Left ventricle myocardium inferior (tissue), 1 donor: ENCODE measurements at regions not wholly inside any gene's neighbourhood (a gene's known extent, or its start where the extent isn't known, plus 50 kb on each side); places are given as distances from the start of the nearest gene placed in this dataset.

Source experiments
- DNase-seq: peaks from one replicate; pipeline ENCODE4 v3.0.0-alpha.2; 2020
- H3K27ac ChIP-seq: fragments of 200-600 bp; replicated peaks from 2 replicates; pipeline ENCODE4 v1.8.0; 2021
- H3K27me3 ChIP-seq: fragments of 200-600 bp; 2 replicates; pipeline ENCODE4 v1.8.0; 2021; ENCODE audit warnings: low read depth
- H3K36me3 ChIP-seq: fragments of 200-600 bp; 2 replicates; pipeline ENCODE4 v1.8.0; 2021
- H3K4me1 ChIP-seq: fragments of 200-600 bp; 2 replicates; pipeline ENCODE4 v1.8.0; 2021
- H3K4me3 ChIP-seq: fragments of 200-600 bp; 2 replicates; pipeline ENCODE4 v1.8.0; 2021; ENCODE audit warnings: mild to moderate bottlenecking, moderate library complexity
- H3K9me3 ChIP-seq: fragments of 200-600 bp; replicated peaks from 2 replicates; pipeline ENCODE4 v1.8.0; 2021
- intact Hi-C: fragments of 100-400 bp; cut with micrococcal nuclease; formaldehyde crosslinking; loops from one replicate; pipeline ENCODE4 v1.11.0; 2022
- TF ChIP-seq, protein P1 (sequence below): fragments of 200-600 bp; IDR thresholded peaks from 2 replicates; pipeline ENCODE4 v1.8.0; 2021; ENCODE audit warnings: antibody characterized with exemption, mild to moderate bottlenecking, borderline replicate concordance
- donor health status: DM: no; HTN: yes; CAD: no; lungs with severe emphysema.

DNA sequence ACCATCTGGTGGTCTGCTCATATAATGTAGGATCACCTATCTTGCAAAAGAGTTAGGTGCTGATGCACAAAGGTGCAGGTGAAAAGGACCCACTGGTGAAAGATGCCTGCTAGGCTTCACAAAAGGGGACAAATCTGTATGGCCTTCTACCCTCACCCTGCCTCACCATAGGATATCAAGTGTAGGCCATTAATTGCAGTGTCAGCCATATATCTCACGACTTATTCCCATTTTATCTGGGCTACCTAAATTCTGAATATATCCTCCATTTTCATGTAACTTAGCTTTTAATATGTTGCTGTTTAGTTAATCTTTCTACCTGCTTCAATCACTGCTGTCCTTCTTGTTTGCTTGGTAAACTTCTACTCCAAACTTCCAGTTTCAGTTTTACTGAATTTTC lies 84.2 kb upstream of the DPH5 start:
- H3K27ac ChIP-seq, result no peak overlapping the region
- no peaks in the 10 kb centered on the region for H3K27me3 ChIP-seq
- DNase-seq, result no peak
- H3K9me3 ChIP-seq, result no peaks in the 10 kb centered on the region
- intact Hi-C loops, result no loop called here
- no peak overlapping the region for H3K4me3 ChIP-seq
- H3K4me1 ChIP-seq, result peaks cover 61% of the 10 kb centered on the region
- TF ChIP-seq, protein P1, sequence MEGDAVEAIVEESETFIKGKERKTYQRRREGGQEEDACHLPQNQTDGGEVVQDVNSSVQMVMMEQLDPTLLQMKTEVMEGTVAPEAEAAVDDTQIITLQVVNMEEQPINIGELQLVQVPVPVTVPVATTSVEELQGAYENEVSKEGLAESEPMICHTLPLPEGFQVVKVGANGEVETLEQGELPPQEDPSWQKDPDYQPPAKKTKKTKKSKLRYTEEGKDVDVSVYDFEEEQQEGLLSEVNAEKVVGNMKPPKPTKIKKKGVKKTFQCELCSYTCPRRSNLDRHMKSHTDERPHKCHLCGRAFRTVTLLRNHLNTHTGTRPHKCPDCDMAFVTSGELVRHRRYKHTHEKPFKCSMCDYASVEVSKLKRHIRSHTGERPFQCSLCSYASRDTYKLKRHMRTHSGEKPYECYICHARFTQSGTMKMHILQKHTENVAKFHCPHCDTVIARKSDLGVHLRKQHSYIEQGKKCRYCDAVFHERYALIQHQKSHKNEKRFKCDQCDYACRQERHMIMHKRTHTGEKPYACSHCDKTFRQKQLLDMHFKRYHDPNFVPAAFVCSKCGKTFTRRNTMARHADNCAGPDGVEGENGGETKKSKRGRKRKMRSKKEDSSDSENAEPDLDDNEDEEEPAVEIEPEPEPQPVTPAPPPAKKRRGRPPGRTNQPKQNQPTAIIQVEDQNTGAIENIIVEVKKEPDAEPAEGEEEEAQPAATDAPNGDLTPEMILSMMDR, result no peak
- H3K36me3 ChIP-seq, result no peaks in the 10 kb centered on the region

DNA sequence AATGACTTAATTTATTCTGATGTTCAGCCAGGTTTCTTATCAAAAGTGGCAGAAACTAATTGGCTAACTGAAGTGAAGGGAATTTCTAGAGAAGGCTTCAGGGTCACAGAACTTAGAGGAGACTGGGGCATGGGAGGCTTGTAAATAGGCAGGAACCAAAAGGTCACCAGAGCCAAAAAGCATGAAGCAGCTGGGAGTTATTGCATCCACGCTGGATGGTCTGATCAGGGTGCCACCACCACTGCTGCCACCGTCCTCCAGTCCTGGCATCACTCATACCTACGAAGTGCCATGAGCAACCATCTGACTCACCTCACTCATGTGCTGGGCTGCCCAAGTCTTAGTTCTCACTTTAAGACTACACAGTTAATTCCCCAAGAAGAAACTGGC lies 82.5 kb upstream of the DPH5 start:
- Histone ChIP-seq H3K4me1 (peaks cover 61% of the 10 kb centered on the region), H3K9me3 (no peaks in the 10 kb centered on the region), H3K36me3 (no peaks in the 10 kb centered on the region), H3K27me3 (no peaks in the 10 kb centered on the region), H3K4me3 (no peak overlapping the region), H3K27ac (peak overlapping the region; percentile 51)
- no peak for DNase-seq
- intact Hi-C loops, result no loop called here
- TF ChIP-seq, protein P1, result no peak

DNA sequence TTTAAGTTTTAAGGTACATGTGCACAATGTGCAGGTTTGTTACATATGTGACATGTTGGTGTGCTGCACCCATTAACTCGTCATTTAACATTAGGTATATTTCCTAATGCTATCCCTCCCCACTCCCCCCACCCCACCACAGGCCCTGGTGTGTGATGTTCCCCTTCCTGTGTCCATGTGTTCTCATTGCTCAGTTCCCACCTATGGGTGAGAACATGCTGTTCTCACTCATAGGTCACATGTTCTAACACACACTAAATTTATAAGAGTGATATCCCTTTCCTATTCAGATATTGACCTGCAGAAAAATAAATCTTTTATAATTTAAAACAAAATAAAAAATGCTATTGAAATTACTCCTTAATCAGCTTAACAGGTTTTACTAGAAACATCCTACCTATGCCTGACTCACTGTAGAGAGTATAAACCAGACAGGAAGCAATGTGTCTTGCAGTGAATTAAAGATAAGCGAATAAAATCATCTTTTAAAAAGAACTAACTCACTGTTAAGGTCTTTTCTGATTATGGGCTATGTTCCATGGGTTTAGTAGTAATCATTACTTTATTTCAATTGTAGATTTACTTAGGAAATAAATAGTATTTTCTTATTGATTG lies 82.0 kb upstream of the DPH5 start:
- no peaks in the 10 kb centered on the region for H3K27me3 ChIP-seq
- H3K9me3 ChIP-seq, result no peaks in the 10 kb centered on the region
- TF ChIP-seq, protein P1, result no peak
- no peak overlapping the region for H3K4me3 ChIP-seq
- peak overlapping the region; percentile 51 for H3K27ac ChIP-seq
- peaks cover 59% of the 10 kb centered on the region for H3K4me1 ChIP-seq
- DNase-seq, result no peak
- intact Hi-C loops, result no loop called here
- H3K36me3 ChIP-seq, result no peaks in the 10 kb centered on the region

DNA sequence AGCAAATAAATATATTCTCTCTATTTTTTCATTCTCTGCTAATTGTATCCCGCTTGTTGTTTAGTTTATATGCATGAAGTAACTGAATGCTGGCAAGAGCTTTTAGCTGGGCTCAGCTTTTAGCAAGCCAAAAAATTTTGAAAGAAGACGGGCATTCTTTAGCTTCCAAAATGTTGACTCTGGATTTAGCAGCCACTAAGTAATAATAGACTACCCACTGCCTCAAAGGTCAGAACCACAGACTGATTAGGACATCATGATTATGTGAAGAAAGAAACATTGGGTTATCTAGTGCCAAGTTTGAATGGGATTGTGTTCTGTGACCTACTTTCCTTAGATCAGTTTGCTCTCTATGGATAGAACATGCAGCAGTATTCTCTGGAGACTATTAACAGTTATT lies 80.3 kb upstream of the DPH5 start:
- TF ChIP-seq, protein P1, result no peak
- Histone ChIP-seq H3K9me3 (no peaks in the 10 kb centered on the region), H3K27me3 (no peaks in the 10 kb centered on the region), H3K36me3 (no peaks in the 10 kb centered on the region), H3K4me1 (peaks cover 49% of the 10 kb centered on the region), H3K27ac (peak overlapping the region; percentile 34), H3K4me3 (peak overlapping the region; percentile 8)
- intact Hi-C loops, result no loop called here
- DNase-seq, result no peak

DNA sequence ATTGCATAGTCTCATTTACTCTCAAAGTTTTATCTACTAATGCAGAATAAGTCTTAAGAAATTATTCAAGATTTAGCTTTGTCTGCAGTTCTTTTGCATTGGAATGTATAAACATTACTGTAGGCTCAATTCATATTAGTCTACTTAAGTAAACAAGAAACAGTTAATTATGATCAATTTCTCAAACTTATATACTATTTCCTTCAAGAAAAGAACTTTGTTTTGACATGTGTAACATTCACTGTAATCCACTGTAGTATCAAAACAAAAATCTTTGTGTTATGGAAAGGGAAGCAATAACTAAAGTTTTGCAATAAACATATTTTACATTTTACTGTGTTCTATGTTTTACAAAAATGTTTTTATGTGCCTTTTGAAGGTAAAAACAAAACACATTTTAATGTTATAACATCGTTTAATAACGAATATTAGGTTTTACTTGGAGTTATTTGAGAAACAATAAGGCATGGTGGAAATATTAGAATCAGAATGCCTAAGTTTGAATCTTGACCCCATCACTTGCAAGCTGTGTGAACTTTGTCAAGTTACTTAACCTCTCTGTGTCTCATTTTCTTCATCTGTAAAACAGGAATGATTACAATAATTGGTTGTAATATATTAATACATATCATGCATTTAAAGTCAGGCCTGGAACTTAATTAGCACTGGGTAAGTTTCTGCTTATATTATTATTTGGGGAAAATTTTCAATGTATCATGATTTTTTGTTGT lies 77.0 kb upstream of the DPH5 start:
- Histone ChIP-seq H3K4me3 (no peak overlapping the region), H3K27me3 (no peaks in the 10 kb centered on the region), H3K4me1 (peaks cover 33% of the 10 kb centered on the region), H3K9me3 (no peaks in the 10 kb centered on the region), H3K27ac (no peak overlapping the region), H3K36me3 (no peaks in the 10 kb centered on the region)
- no peak for DNase-seq
- intact Hi-C loops, result no loop called here
- TF ChIP-seq, protein P1, result no peak
